ENCODE measurements at regions not wholly inside any gene's neighbourhood (a gene's known extent, or its start where the extent isn't known, plus 50 kb on each side); places are given as distances from the start of the nearest gene placed in this dataset.

- H3K4me3 ChIP-seq (replicated peaks; ENCODE audit: low read depth, low read length): no peak overlapping the region
- TF ChIP-seq CTCF (IDR thresholded peaks at IDR 0.05; ENCODE audit: low read depth, low read length, missing control alignments): no peak
- DNase-seq (ENCODE audit: extremely low read depth, low read depth): no peak
Measured at GRCh38 chr13:33548069-33548468, 262.5 kb upstream of the STARD13 start.

GRCh38 chr13:33550276-33550675 lies 264.7 kb upstream of the STARD13 start:
- no peak for TF ChIP-seq CTCF (IDR thresholded peaks at IDR 0.05; ENCODE audit: low read depth, low read length, missing control alignments)
- DNase-seq (ENCODE audit: extremely low read depth, low read depth): no peak
- H3K4me3 ChIP-seq (replicated peaks; ENCODE audit: low read depth, low read length): no peak overlapping the region

- TF ChIP-seq CTCF (IDR thresholded peaks at IDR 0.05; ENCODE audit: low read depth, low read length, missing control alignments): no peak
- DNase-seq (ENCODE audit: extremely low read depth, low read depth): no peak
- no peak overlapping the region for H3K4me3 ChIP-seq (replicated peaks; ENCODE audit: low read depth, low read length)
Measured at GRCh38 chr13:33550885-33551284, 265.3 kb upstream of the STARD13 start.

- no peak overlapping the region for H3K4me3 ChIP-seq (replicated peaks; ENCODE audit: low read depth, low read length)
- DNase-seq (ENCODE audit: extremely low read depth, low read depth): no peak
- TF ChIP-seq CTCF (IDR thresholded peaks at IDR 0.05; ENCODE audit: low read depth, low read length, missing control alignments): no peak
Measured at GRCh38 chr13:33554919-33555791, 262.8 kb upstream of the RFC3 start.

GRCh38 chr13:33556828-33557227 lies 261.1 kb upstream of the RFC3 start:
- no peak for DNase-seq (ENCODE audit: extremely low read depth, low read depth)
- no peak for TF ChIP-seq CTCF (IDR thresholded peaks at IDR 0.05; ENCODE audit: low read depth, low read length, missing control alignments)
- no peak overlapping the region for H3K4me3 ChIP-seq (replicated peaks; ENCODE audit: low read depth, low read length)

- no peak for DNase-seq (ENCODE audit: extremely low read depth, low read depth)
- H3K4me3 ChIP-seq (replicated peaks; ENCODE audit: low read depth, low read length): no peak overlapping the region
- no peak for TF ChIP-seq CTCF (IDR thresholded peaks at IDR 0.05; ENCODE audit: low read depth, low read length, missing control alignments)
Measured at GRCh38 chr13:33560726-33561125, 257.2 kb upstream of the RFC3 start.

Data from HFF-Myc (cell line).